ENCODE measurements at regions not wholly inside any gene's neighbourhood (a gene's known extent, or its start where the extent isn't known, plus 50 kb on each side); places are given as distances from the start of the nearest gene placed in this dataset.

GRCh38 chr15:81863162-81863561 is 182.7 kb downstream of the MEX3B start:
- TF ChIP-seq POLR2A (IDR thresholded peaks at IDR 0.05; ENCODE audit: extremely low read depth, insufficient read length) (no peak), CTCF (IDR thresholded peaks at IDR 0.05; ENCODE audit: low read depth, low read length) (no peak)

Data from NB4 (cell line).